ENCODE measurements at regions not wholly inside any gene's neighbourhood (a gene's known extent, or its start where the extent isn't known, plus 50 kb on each side); places are given as distances from the start of the nearest gene placed in this dataset.

- no peak for DNase-seq (ENCODE audit: low read depth)
- no peak for TF ChIP-seq CTCF (IDR thresholded peaks at IDR 0.05; ENCODE audit: low read length, missing control alignments)
- no peak overlapping the region for H3K4me3 ChIP-seq (replicated peaks; ENCODE audit: low read depth, low read length)
Observed at GRCh38 chr9:2962471-2963172, 118.7 kb upstream of the PUM3 start.

GRCh38 chr9:2958219-2958618, 114.3 kb upstream of the PUM3 start:
- TF ChIP-seq CTCF (IDR thresholded peaks at IDR 0.05; ENCODE audit: low read length, missing control alignments), result no peak
- no peak for DNase-seq (ENCODE audit: low read depth)
- H3K4me3 ChIP-seq (replicated peaks; ENCODE audit: low read depth, low read length), result no peak overlapping the region

GRCh38 chr9:2957656-2958200, 113.8 kb upstream of the PUM3 start:
- H3K4me3 ChIP-seq (replicated peaks; ENCODE audit: low read depth, low read length), result no peak overlapping the region
- no peak for DNase-seq (ENCODE audit: low read depth)
- TF ChIP-seq CTCF (IDR thresholded peaks at IDR 0.05; ENCODE audit: low read length, missing control alignments), result no peak

GRCh38 chr9:2955575-2955974, 111.7 kb upstream of the PUM3 start:
- no peak for DNase-seq (ENCODE audit: low read depth)
- H3K4me3 ChIP-seq (replicated peaks; ENCODE audit: low read depth, low read length), result no peak overlapping the region
- TF ChIP-seq CTCF (IDR thresholded peaks at IDR 0.05; ENCODE audit: low read length, missing control alignments), result no peak

GRCh38 chr9:2939368-2939767, 95.5 kb upstream of the PUM3 start:
- H3K4me3 ChIP-seq (replicated peaks; ENCODE audit: low read depth, low read length), result no peak overlapping the region
- DNase-seq (ENCODE audit: low read depth), result no peak
- TF ChIP-seq CTCF (IDR thresholded peaks at IDR 0.05; ENCODE audit: low read length, missing control alignments), result no peak

GRCh38 chr9:2936221-2936620, 92.3 kb upstream of the PUM3 start:
- no peak overlapping the region for H3K4me3 ChIP-seq (replicated peaks; ENCODE audit: low read depth, low read length)
- no peak for DNase-seq (ENCODE audit: low read depth)
- TF ChIP-seq CTCF (IDR thresholded peaks at IDR 0.05; ENCODE audit: low read length, missing control alignments), result no peak

- TF ChIP-seq CTCF (IDR thresholded peaks at IDR 0.05; ENCODE audit: low read length, missing control alignments), result no peak
- H3K4me3 ChIP-seq (replicated peaks; ENCODE audit: low read depth, low read length), result no peak overlapping the region
- no peak for DNase-seq (ENCODE audit: low read depth)
Observed at GRCh38 chr9:2934883-2935282, 91.0 kb upstream of the PUM3 start.

All from fibroblast of pulmonary artery (primary cell).